Prostate gland (tissue), 2 donors: ENCODE measurements at regions not wholly inside any gene's neighbourhood (a gene's known extent, or its start where the extent isn't known, plus 50 kb on each side); places are given as distances from the start of the nearest gene placed in this dataset.

Experiments
- POLR2A ChIP-seq: fragments of 450-650 bp; IDR thresholded peaks from one replicate; pipeline ENCODE4 v1.6.1; 2016; ENCODE audit warnings: antibody characterized with exemption, mild to moderate bottlenecking
- TF ChIP-seq, protein P1 (sequence below), 4 experiments: fragments of 200-600 bp in 2 of 4; fragments of 450-650 bp in 2 of 4; sonication (generic) in 2 of 4; IDR thresholded peaks; 1 replicate in 3 of 4; 2 replicates in 1 of 4; pipeline ENCODE4 v1.5.1; 2016 to 2019; ENCODE audit warnings: antibody characterized with exemption in 4 of 4, mild to moderate bottlenecking in 2 of 4, moderate library complexity in 2 of 4

GRCh38 chr20:57847104-57847503, 137.3 kb upstream of the PMEPA1 start:
- TF ChIP-seq, protein P1, sequence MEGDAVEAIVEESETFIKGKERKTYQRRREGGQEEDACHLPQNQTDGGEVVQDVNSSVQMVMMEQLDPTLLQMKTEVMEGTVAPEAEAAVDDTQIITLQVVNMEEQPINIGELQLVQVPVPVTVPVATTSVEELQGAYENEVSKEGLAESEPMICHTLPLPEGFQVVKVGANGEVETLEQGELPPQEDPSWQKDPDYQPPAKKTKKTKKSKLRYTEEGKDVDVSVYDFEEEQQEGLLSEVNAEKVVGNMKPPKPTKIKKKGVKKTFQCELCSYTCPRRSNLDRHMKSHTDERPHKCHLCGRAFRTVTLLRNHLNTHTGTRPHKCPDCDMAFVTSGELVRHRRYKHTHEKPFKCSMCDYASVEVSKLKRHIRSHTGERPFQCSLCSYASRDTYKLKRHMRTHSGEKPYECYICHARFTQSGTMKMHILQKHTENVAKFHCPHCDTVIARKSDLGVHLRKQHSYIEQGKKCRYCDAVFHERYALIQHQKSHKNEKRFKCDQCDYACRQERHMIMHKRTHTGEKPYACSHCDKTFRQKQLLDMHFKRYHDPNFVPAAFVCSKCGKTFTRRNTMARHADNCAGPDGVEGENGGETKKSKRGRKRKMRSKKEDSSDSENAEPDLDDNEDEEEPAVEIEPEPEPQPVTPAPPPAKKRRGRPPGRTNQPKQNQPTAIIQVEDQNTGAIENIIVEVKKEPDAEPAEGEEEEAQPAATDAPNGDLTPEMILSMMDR (IDR thresholded peaks at IDR 0.05): no peak
- no peak for TF ChIP-seq POLR2A
